ENCODE measurements at regions not wholly inside any gene's neighbourhood (a gene's known extent, or its start where the extent isn't known, plus 50 kb on each side); places are given as distances from the start of the nearest gene placed in this dataset.

- TF ChIP-seq POLR2A (IDR thresholded peaks at IDR 0.05) (no peak), CTCF (IDR thresholded peaks at IDR 0.05 in 4 of 5, conservative IDR thresholded peaks at IDR 0.05 in 1 of 5) (no peak)
- Histone ChIP-seq H3K27me3 (no peaks in the 10 kb centered on the region), H3K27ac (no peak overlapping the region), H3K4me3 (no peak overlapping the region), H3K9me3 (no peaks in the 10 kb centered on the region), H3K36me3 (no peaks in the 10 kb centered on the region), H3K4me1 (no peaks in the 10 kb centered on the region)
- in situ Hi-C loops (cut with MboI; ENCODE audit: low sequenced_read_pairs in 4 of 4) (no loop called here), intact Hi-C loops (cut with DNase I; ENCODE audit: low total_unique reads) (no loop called here)
- ATAC-seq: no peak
- DNase-seq: no peak
These were observed 178.1 kb upstream of the CPEB2 start for GRCh38 chr4:14824189-14824588.

- H3K27ac ChIP-seq: no peak overlapping the region
- intact Hi-C loops (cut with DNase I; ENCODE audit: low total_unique reads): no loop called here
- in situ Hi-C loops (cut with MboI; ENCODE audit: low sequenced_read_pairs in 4 of 4): no loop called here
- H3K9me3 ChIP-seq: no peaks in the 10 kb centered on the region
- ATAC-seq (no peak), DNase-seq (no peak)
- no peaks in the 10 kb centered on the region for H3K27me3 ChIP-seq
- H3K4me3 ChIP-seq: no peak overlapping the region
- no peaks in the 10 kb centered on the region for H3K36me3 ChIP-seq
- no peaks in the 10 kb centered on the region for H3K4me1 ChIP-seq
- no peak for TF ChIP-seq POLR2A (IDR thresholded peaks at IDR 0.05)
- no peak for TF ChIP-seq CTCF (IDR thresholded peaks at IDR 0.05 in 4 of 5, conservative IDR thresholded peaks at IDR 0.05 in 1 of 5)
These were observed 175.2 kb upstream of the CPEB2 start for GRCh38 chr4:14827111-14827510.

- Histone ChIP-seq H3K4me3 (no peak overlapping the region), H3K27me3 (no peaks in the 10 kb centered on the region), H3K36me3 (no peaks in the 10 kb centered on the region), H3K27ac (no peak overlapping the region), H3K4me1 (no peaks in the 10 kb centered on the region), H3K9me3 (no peaks in the 10 kb centered on the region)
- no peak for TF ChIP-seq POLR2A (IDR thresholded peaks at IDR 0.05)
- no peak for TF ChIP-seq CTCF (IDR thresholded peaks at IDR 0.05 in 4 of 5, conservative IDR thresholded peaks at IDR 0.05 in 1 of 5)
- DNase-seq (no peak), ATAC-seq (no peak)
- intact Hi-C loops (cut with DNase I; ENCODE audit: low total_unique reads): no loop called here
- in situ Hi-C loops (cut with MboI; ENCODE audit: low sequenced_read_pairs in 4 of 4): no loop called here
These were observed 172.5 kb upstream of the CPEB2 start for GRCh38 chr4:14829795-14830194.

- no peak overlapping the region for H3K27ac ChIP-seq
- H3K4me3 ChIP-seq: no peak overlapping the region
- intact Hi-C loops (cut with DNase I; ENCODE audit: low total_unique reads) (no loop called here), in situ Hi-C loops (cut with MboI; ENCODE audit: low sequenced_read_pairs in 4 of 4) (no loop called here)
- no peaks in the 10 kb centered on the region for H3K27me3 ChIP-seq
- ATAC-seq: no peak
- no peaks in the 10 kb centered on the region for H3K36me3 ChIP-seq
- no peaks in the 10 kb centered on the region for H3K9me3 ChIP-seq
- H3K4me1 ChIP-seq: no peaks in the 10 kb centered on the region
- TF ChIP-seq CTCF (IDR thresholded peaks at IDR 0.05 in 4 of 5, conservative IDR thresholded peaks at IDR 0.05 in 1 of 5) (no peak), POLR2A (IDR thresholded peaks at IDR 0.05) (no peak)
- no peak for DNase-seq
These were observed 170.9 kb upstream of the CPEB2 start for GRCh38 chr4:14831416-14831815.

GRCh38 chr4:14833053-14833452, 169.2 kb upstream of the CPEB2 start:
- intact Hi-C loops (cut with DNase I; ENCODE audit: low total_unique reads) (no loop called here), in situ Hi-C loops (cut with MboI; ENCODE audit: low sequenced_read_pairs in 4 of 4) (no loop called here)
- ATAC-seq: no peak

More at GRCh38 chr4:14833053-14833452, 169.2 kb upstream of the CPEB2 start:
- Histone ChIP-seq H3K4me1 (no peaks in the 10 kb centered on the region), H3K27ac (no peak overlapping the region), H3K36me3 (no peaks in the 10 kb centered on the region), H3K27me3 (no peaks in the 10 kb centered on the region), H3K9me3 (no peaks in the 10 kb centered on the region), H3K4me3 (no peak overlapping the region)
- TF ChIP-seq CTCF (IDR thresholded peaks at IDR 0.05 in 4 of 5, conservative IDR thresholded peaks at IDR 0.05 in 1 of 5): no peak
- TF ChIP-seq POLR2A (IDR thresholded peaks at IDR 0.05): no peak
- DNase-seq: no peak

Measured in gastrocnemius medialis (tissue), 4 donors.